HCT116 (cell line): ENCODE measurements at regions not wholly inside any gene's neighbourhood (a gene's known extent, or its start where the extent isn't known, plus 50 kb on each side); places are given as distances from the start of the nearest gene placed in this dataset.

Experiments
- YY1 ChIP-seq: IDR thresholded peaks from 2 replicates; pipeline ENCODE4 v1.6.1; 2011; ENCODE audit warnings: low read length, low read depth, moderate library complexity, mild to moderate bottlenecking; ENCODE audit not compliant: insufficient replicate concordance; ENCODE audit errors: extremely low read depth
- TF ChIP-seq, protein P1 (sequence below), 3 experiments: fragments of 200-600 bp in 1 of 3; sonication (generic) in 1 of 3; IDR thresholded peaks in 2 of 3; conservative IDR thresholded peaks in 1 of 3; 2 replicates each; pipeline ENCODE4 v1.5.1; 2012 to 2017; ENCODE audit warnings: low read depth in 2 of 3, low read length in 2 of 3, antibody characterized with exemption in 1 of 3, borderline replicate concordance in 1 of 3, control low read depth in 1 of 3, mild to moderate bottlenecking in 1 of 3, mixed read lengths in 1 of 3, mixed run types in 1 of 3, moderate library complexity in 1 of 3; ENCODE audit not compliant: insufficient read depth in 1 of 3

DNA sequence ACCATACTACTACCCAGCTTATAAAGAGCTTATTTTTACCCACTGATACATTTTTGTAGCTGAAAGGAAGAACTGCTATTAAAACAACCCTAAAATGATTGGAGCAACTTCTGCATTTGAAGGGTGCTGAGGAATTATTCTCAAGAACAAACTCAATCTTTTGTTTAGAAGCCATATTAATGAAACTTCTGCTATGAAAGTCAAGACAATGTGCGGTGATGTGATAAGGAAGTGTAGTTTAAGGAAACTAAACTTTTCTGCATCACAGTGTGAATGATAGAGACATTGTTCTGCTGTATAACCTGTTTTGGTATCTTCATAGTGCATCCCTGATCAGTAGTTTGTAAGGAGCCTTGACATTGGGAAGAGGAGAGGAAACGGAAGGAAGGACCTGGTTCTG is 408.5 kb downstream of the TMEM38B start:
- no peak for TF ChIP-seq YY1
- TF ChIP-seq, protein P1, sequence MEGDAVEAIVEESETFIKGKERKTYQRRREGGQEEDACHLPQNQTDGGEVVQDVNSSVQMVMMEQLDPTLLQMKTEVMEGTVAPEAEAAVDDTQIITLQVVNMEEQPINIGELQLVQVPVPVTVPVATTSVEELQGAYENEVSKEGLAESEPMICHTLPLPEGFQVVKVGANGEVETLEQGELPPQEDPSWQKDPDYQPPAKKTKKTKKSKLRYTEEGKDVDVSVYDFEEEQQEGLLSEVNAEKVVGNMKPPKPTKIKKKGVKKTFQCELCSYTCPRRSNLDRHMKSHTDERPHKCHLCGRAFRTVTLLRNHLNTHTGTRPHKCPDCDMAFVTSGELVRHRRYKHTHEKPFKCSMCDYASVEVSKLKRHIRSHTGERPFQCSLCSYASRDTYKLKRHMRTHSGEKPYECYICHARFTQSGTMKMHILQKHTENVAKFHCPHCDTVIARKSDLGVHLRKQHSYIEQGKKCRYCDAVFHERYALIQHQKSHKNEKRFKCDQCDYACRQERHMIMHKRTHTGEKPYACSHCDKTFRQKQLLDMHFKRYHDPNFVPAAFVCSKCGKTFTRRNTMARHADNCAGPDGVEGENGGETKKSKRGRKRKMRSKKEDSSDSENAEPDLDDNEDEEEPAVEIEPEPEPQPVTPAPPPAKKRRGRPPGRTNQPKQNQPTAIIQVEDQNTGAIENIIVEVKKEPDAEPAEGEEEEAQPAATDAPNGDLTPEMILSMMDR (IDR thresholded peaks at IDR 0.05 in 2 of 3, conservative IDR thresholded peaks at IDR 0.05 in 1 of 3; ENCODE audit: borderline replicate concordance in 1 of 3, insufficient read depth in 1 of 3, low read depth in 2 of 3, low read length in 2 of 3), result no peak
